BJ (cell line): ENCODE measurements at regions not wholly inside any gene's neighbourhood (a gene's known extent, or its start where the extent isn't known, plus 50 kb on each side); places are given as distances from the start of the nearest gene placed in this dataset.

Experiments
- CTCF ChIA-PET: fragments of 350-600 bp; formaldehyde crosslinking; extraction: SDS; loops from one replicate; lab custom pipeline; 2021; ENCODE audit warnings: antibody characterized with exemption, inconsistent platforms; lab: Yijun Ruan, JAX
- POLR2A ChIA-PET: fragments of 300-600 bp; sonication (Branson Sonifier 250); formaldehyde crosslinking; extraction: SDS; loops from one replicate; lab custom pipeline; 2021; ENCODE audit warnings: antibody characterized with exemption; lab: Charles Lee
- DNase-seq: peaks from one replicate; pipeline ENCODE4 v3.0.0-alpha.2; 2011; ENCODE audit warnings: low read depth
- H3K27me3 ChIP-seq: 2 replicates; pipeline ENCODE4 v1.6.0; 2011; ENCODE audit warnings: low read length; ENCODE audit not compliant: control insufficient read depth, insufficient read depth
- H3K36me3 ChIP-seq: 2 replicates; pipeline ENCODE4 v1.5.1; 2011; ENCODE audit warnings: low read length; ENCODE audit not compliant: control insufficient read depth, insufficient read depth
- H3K4me3 ChIP-seq: 2 replicates; pipeline ENCODE4 v1.5.1; 2011; ENCODE audit warnings: low read depth, mild to moderate bottlenecking, control low read depth, low read length
- CTCF ChIP-seq: IDR thresholded peaks from 2 replicates; pipeline ENCODE4 v1.5.1; 2011; ENCODE audit warnings: low read depth, mild to moderate bottlenecking, control low read depth, inconsistent platforms, low read length, moderate library complexity; ENCODE audit not compliant: insufficient read depth

GRCh38 chr18:40821596-40822243 is 1133.3 kb upstream of the PIK3C3 start:
- H3K27me3 ChIP-seq, result no peaks in the 10 kb centered on the region
- TF ChIP-seq CTCF, result no peak
- POLR2A ChIA-PET, result no interaction called here
- CTCF ChIA-PET, result no interaction called here
- no peak for DNase-seq
- H3K36me3 ChIP-seq, result no peaks in the 10 kb centered on the region
- H3K4me3 ChIP-seq, result no peak overlapping the region

GRCh38 chr18:40812981-40813515 is 1142.0 kb upstream of the PIK3C3 start:
- POLR2A ChIA-PET, result no interaction called here
- Histone ChIP-seq H3K27me3 (no peaks in the 10 kb centered on the region), H3K4me3 (no peak overlapping the region), H3K36me3 (no peaks in the 10 kb centered on the region)
- no peak for TF ChIP-seq CTCF
- DNase-seq, result no peak
- CTCF ChIA-PET, result no interaction called here

GRCh38 chr18:40810372-40810771 is 1144.7 kb upstream of the PIK3C3 start:
- ChIA-PET CTCF (interaction anchor here (0.9 kb wide), 1 partner anchor 9 kb away, joined by 3 read pairs; no protein-coding TSS in a partner anchor), POLR2A (no interaction called here)
- H3K27me3 ChIP-seq, result no peaks in the 10 kb centered on the region
- TF ChIP-seq CTCF, result no peak
- DNase-seq, result no peak
- H3K4me3 ChIP-seq, result no peak overlapping the region
- H3K36me3 ChIP-seq, result no peaks in the 10 kb centered on the region

GRCh38 chr18:40789286-40789685 is 1165.7 kb upstream of the PIK3C3 start:
- CTCF ChIA-PET, result no interaction called here
- POLR2A ChIA-PET, result no interaction called here
- DNase-seq, result no peak

More at GRCh38 chr18:40789286-40789685, 1165.7 kb upstream of the PIK3C3 start:
- no peak for TF ChIP-seq CTCF
- H3K36me3 ChIP-seq, result no peaks in the 10 kb centered on the region
- no peaks in the 10 kb centered on the region for H3K27me3 ChIP-seq
- H3K4me3 ChIP-seq, result no peak overlapping the region
